ENCODE measurements at regions not wholly inside any gene's neighbourhood (a gene's known extent, or its start where the extent isn't known, plus 50 kb on each side); places are given as distances from the start of the nearest gene placed in this dataset.
"Not testable (repeated sequence)": the region's sequence is repeated elsewhere in the genome, so short reads cannot be mapped to it uniquely, and the experiment has no call there.

GRCh38 chr9:18036422-18037187 is 437.3 kb upstream of the ADAMTSL1 start:
- no peak for DNase-seq

GRCh38 chr9:18037981-18038380 is 436.0 kb upstream of the ADAMTSL1 start:
- DNase-seq = no peak

- no peak for DNase-seq
These were observed 433.6 kb upstream of the ADAMTSL1 start for GRCh38 chr9:18040327-18040726.

- DNase-seq = no peak
These were observed 430.0 kb upstream of the ADAMTSL1 start for GRCh38 chr9:18043978-18044377.

DNA sequence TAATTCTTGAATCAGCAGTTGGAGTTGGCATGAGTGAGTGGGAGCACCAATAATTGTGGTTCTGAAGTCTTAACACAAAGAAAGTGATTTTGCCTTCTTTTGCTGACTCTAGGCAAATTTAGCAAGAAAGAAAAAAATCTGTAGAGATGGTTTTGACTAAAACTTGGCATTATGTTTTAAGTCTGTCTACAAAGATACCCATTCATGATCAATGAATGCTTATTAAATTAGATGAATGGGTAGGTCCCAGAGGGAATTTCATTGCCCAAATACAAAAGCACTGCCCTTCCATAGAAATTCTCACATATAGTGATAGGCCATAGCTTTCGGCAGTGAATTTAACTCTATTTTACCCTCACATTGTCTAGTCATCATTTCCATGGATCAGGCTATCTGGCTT is 428.6 kb upstream of the ADAMTSL1 start:
- no peak for DNase-seq

- DNase-seq = no peak
These were observed 427.9 kb upstream of the ADAMTSL1 start for GRCh38 chr9:18046068-18046467.

DNA sequence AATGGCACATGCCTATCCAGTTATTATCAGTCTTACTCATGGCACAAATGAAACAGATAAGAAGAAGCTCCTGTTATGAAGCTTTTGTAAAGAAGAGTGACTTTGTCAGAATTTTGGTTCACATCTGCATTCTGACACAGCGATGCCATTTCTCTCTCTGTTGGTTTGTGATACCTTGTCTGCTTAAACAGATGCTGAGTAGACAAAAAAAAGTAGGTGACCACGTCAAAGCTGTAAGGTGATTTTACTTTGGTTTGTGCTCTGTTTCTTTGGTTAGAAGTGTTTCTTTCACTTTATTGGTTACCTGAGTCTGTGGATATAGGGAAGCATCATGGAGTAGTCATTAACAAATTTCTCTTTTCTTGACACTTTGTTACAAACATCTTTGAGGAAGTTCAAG is 422.3 kb upstream of the ADAMTSL1 start:
- DNase-seq = no peak

DNA sequence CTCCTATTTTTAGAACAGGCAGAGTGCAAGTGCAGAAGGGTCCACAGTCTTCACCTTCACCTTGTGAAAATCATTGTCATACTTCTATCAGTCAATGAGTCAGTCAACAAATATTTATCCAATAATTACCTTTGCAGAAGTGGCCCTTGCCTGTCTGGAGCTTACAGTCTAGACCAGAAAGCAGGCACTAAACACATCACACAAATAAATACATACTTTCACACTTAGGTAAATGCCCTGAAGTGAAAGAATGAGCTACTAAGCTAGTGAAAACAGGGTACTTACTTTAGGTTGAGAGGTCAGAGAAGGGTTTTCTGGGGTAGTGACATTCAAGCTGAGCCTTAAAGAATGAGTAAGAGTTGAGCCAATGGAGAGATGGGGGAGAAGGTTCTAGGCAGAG is 421.9 kb upstream of the ADAMTSL1 start:
- DNase-seq = no peak

- DNase-seq = no peak
These were observed 417.5 kb upstream of the ADAMTSL1 start for GRCh38 chr9:18056269-18056992.

DNA sequence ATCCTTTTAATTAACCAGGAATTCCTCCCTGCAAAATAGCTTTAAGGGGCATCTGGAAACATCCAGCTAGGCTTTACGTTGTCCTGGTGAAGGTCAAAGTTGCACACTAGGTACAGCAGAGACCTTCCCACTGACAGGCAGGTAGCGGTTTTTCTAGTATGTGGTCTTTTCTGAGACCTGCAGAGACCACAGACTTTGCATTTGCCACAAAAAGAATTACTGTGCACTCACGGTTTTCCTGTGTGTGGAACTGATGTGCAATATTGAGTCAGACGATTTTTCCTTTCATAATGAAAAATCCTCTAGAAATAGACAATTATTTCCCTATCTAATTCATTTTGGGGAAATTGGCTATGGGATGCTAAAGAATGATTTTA is 417.0 kb upstream of the ADAMTSL1 start:
- no peak for DNase-seq

GRCh38 chr9:18058564-18059442 is 415.1 kb upstream of the ADAMTSL1 start:
- DNase-seq = no peak

- no peak for DNase-seq
These were observed 414.5 kb upstream of the ADAMTSL1 start for GRCh38 chr9:18059447-18059846.

- DNase-seq = no peak
These were observed 413.6 kb upstream of the ADAMTSL1 start for GRCh38 chr9:18060269-18060934.

GRCh38 chr9:18061332-18061731 is 412.6 kb upstream of the ADAMTSL1 start:
- DNase-seq = no peak

- DNase-seq = no peak
These were observed 412.1 kb upstream of the ADAMTSL1 start for GRCh38 chr9:18061856-18062255.

GRCh38 chr9:18063856-18064390 is 410.0 kb upstream of the ADAMTSL1 start:
- DNase-seq = no peak

DNA sequence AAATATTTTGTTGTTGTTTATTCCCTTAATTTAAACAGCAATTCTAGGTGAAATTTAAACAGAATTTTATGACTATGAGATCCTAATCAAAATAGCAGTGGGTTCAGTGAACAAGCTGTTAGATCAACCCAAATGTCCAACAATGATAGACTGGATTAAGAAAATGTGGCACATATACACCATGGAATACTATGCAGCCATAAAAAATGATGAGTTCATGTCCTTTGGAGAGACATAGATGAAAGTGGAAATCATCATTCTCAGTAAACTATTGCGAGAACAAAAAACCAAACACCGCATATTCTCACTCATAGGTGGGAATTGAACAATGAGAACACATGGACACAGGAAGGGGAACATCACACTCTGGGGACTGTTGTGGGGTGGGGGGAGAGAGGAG is 407.3 kb upstream of the ADAMTSL1 start:
- DNase-seq = not testable (repeated sequence)

GRCh38 chr9:18067548-18068120 is 406.3 kb upstream of the ADAMTSL1 start:
- DNase-seq = no peak

GRCh38 chr9:18068900-18069299 is 405.1 kb upstream of the ADAMTSL1 start:
- DNase-seq = no peak

GRCh38 chr9:18071651-18072060 is 402.3 kb upstream of the ADAMTSL1 start:
- no peak for DNase-seq

DNA sequence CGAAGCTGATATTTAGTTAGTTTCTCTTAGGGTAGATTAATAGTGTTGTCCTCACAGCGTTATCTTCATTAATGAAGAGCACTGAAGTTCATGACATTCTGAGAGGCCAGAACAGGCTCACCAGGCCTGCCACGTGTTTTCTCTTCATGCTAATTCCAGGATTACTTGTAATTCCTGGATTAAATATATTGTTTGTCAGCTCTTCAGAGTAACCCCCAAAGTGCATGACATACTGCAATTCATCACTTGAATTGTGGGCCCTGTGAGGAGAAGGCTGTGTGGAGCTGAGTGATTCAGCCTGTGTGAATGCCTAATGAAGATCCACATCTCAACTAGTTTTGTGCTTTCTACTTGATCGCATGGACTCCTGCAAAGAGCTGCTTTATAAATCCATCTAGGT is 401.0 kb upstream of the ADAMTSL1 start:
- no peak for DNase-seq

DNA sequence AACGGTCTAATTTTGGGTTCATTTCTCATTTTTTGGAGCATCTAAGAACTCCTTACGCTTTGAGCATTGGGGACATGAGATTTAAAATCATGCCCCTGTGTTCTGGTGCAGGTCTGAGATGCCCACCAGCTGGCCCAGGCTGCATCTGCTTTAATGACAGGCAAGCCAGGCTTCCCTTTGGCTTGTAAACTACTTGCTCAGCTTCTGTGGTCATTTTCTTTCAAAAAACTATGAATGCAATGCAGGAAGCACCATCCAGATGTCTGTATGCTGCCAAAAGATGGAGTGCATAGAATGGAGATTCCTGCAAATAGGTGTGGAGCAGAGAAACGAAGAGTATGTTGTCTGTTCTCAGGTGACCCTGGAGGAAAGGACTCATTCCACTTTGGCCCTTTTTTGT is 399.9 kb upstream of the ADAMTSL1 start:
- no peak for DNase-seq

Data from NCI-H2227 treated with DMSO at 0.1 percent for 48 hours (cell line).